GM18867 (cell line): ENCODE measurements at regions not wholly inside any gene's neighbourhood (a gene's known extent, or its start where the extent isn't known, plus 50 kb on each side); places are given as distances from the start of the nearest gene placed in this dataset.
"Not testable (repeated sequence)": the region's sequence is repeated elsewhere in the genome, so short reads cannot be mapped to it uniquely, and the experiment has no call there.

Experiments
- ATAC-seq: cut with Tn5 transposase; IDR thresholded peaks from one replicate; pipeline ENCODE4 v1.9.1; 2021; ENCODE audit warnings: mild to moderate bottlenecking, moderate library complexity; ENCODE audit not compliant: unreplicated experiment

DNA sequence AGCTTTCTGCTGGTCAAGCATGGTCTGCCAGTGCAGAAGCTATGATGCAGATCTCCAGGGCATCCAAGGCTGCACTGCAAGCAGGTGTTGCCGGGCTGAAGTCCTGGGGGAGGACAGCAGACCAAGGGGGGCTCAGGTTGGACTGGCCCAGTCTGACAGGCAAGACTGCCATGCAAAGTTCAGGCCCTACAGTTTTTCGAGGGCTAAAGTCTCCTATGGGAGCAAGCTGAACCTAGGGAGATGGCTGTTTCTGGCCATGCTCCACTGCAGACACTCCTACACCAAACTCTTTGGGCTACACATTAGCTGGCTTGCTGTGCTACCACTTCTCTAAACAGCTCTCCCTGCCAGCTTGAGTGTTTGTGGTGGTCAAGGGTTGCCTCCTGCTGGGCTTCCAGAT is 130.0 kb upstream of the SYNCRIP start:
- no peak for ATAC-seq

GRCh38 chr6:85771925-85772430 is 129.3 kb upstream of the SYNCRIP start:
- no peak for ATAC-seq

DNA sequence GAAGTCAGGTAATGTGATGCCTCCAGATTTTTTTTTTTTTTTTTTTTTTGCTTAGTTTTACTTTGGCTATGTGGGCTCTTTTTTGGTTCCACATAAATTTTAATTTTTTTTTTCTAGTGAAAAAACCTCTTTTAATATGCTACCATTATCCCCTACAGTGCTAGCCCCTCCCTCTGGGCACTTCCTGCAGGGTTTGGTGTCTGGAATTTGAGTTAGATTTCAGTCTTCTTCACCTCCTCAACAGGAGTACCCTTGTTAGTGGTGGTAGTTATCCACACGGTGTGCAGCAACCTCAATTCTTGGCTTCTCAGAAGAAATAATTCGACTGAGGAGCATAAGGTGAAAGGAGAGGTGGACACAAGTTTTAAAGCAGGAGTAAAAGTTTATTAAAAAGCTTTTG is 128.8 kb upstream of the SYNCRIP start:
- ATAC-seq: no peak

DNA sequence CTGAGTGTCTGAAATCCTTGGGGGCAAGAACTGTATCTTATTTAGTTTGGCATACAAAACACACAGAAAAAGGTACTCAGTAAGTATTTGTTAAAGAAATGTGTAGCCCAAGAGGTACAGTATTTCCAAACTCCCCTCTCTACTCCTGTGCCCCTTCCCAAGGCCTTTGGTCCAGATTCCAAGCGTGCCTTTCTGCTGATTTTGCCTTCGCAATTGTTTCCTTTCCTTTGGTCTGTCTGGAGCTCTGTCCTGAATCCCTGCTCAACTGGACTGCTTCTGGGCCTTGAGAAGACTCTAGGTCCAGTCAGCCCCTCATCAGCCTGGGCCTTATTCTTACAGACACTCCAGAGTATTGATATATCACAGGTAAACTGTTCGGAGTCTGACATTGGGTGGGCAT is 122.2 kb upstream of the SYNCRIP start:
- ATAC-seq: no peak

GRCh38 chr6:85756982-85757381 is 114.3 kb upstream of the SYNCRIP start:
- ATAC-seq: no peak

DNA sequence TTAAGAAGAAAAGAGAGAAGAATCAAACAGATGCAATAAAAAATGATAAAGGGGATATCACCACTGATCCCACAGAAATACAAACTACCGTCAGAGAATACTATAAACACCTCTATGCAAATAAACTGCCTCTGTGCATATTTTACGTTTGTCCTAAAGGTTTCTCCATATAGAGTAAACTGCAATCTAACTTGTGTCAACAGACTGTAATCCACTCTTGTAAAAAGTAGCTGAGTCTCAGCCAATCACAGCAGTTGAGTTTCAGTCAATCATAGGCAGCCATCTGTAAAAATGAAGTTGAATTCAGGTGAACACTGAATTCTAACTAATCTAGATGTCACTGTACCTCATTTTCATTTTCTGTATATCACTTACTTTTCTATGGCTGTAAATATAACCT is 112.2 kb upstream of the SYNCRIP start:
- ATAC-seq: no peak

DNA sequence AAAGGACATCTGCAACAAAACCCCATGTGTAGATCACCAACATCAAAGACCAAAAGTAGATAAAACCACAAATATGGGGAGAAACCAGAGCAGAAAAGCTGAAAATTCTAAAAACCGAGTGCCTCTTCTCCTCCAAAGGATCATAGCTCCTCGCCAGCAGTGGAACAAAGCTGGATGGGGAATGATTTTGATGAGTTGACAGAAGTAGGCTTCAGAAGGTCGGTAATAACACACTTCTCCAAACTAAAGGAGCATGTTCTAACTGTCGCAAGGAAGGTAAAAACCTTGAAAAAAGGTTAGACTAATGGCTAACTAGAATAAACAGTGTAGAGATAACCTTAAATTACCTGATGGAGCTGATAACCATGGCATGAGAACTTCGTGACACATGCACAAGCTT is 109.9 kb upstream of the SYNCRIP start:
- ATAC-seq: no peak

DNA sequence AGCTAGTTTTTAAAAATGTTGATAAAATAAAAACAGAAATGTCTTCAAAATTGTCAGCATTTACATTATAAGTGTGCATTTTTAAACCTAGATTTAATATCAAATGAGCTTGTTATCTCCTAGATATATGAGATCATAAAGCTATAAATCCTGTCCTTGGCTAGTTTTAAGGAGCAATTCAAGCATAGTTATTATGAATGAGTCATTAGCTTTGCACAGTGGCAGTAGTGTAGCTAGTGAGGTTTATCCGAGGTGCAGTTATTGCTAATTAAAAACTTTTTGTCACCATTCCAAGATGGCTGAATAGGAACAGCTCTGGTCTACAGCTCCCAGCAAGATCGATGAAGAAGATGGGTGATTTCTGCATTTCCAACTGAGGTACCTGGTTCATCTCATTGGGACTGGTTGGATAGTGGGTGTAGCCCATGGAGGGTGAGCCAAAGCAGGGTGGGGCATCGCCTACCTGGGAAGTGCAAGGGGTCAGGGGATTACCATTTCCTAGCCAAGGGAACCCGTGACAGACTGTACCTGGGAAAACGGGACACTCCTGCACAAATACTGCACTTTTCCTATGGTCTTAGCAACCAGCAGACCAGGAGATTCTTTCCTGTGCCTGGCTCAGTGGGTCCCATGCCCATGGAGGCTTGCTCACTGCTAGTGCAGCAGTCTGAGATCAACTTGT is 108.8 kb upstream of the SYNCRIP start:
- no peak for ATAC-seq

DNA sequence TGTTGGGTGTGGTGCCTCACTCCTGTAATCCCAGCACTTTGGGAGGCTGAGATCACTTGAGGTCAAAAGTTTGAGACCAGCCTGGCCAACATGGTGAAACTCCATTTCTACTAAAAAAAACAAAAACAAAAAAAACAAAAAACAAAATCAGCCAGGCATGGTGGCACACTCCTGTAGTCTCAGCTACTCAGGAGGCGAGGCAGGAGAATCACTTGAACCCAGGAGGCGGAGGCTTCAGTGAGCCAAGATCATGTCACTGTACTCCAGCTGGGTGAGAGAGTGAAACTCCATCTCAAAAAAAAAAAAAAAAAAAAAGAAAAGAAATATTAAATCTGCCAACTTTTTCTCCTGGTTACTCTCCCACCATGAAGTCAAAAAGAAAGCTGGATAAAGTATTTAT is 107.5 kb upstream of the SYNCRIP start:
- ATAC-seq: not testable (repeated sequence)

GRCh38 chr6:85749236-85749635 is 106.5 kb upstream of the SYNCRIP start:
- no peak for ATAC-seq

DNA sequence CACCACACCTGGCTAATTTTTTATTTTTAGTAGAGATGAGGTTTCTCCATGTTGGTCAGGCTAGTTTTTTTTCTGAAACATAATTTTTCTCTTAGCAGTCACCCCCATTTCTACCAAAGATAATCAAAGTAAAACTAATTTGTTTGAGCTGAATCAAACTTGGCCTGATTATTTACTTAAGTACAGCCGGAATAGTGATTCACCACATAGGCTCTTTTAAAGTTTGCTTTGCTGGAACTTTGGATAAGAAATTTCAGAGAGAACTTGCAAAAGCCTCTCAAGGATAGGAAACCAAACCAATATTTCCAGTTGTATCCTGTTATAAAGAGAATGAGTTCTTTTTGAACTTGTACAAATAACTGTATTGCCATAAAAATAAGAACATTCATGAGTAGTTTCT is 105.0 kb upstream of the SYNCRIP start:
- ATAC-seq: no peak

- no peak for ATAC-seq
Measured at GRCh38 chr6:85747093-85747492, 104.4 kb upstream of the SYNCRIP start.

- no peak for ATAC-seq
Measured at GRCh38 chr6:85744433-85744970, 101.8 kb upstream of the SYNCRIP start.

DNA sequence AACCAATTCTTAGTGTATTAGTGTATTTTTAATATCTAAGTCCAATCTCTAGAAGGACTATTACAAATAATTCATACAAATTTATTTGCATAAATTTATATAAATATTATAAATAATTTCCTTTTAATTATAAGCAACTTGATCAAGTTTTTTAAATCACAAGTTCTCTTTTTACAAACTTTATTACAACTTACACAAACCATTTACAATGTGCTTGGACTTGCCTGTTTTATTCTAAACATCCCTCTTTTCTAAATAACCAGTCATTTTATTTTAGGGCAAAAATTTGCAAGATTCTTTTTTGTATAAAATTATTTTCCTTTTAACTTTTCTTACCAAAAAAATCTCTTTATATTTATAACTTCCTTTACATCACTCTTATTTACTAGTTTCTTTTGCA is 83.5 kb upstream of the SYNCRIP start:
- ATAC-seq: no peak

- ATAC-seq: no peak
Measured at GRCh38 chr6:85715797-85716196, 73.1 kb upstream of the SYNCRIP start.

DNA sequence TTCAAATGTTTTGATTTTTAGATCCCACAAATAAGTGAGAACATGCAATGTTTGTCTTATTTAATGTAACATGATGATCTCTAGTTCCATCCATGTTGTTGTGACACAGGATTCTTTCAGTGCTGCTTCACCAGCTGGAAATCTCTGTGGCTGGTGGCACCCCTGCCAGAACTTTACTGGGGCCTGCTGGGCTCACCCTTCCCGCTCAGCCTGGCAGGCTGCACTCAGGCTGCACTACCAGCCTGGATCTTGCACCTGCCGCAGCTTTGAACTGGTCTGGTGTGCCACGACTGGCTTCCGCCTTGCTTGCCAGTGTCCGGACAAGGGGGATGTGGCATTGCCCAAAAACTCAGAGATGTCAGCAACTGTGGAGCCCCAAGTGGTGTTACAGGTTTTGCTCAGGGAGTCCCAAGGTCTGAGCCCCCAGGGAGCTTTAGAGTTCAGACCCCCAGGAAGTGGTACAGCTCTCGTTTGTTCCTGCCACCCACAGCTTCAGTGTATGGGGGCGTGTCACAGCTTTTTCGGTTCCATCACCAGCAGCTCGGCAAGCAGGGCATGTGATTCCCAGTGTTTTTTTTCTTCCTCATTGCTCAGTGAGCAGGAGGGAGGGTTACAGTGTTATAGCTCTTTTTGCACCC is 72.3 kb upstream of the SYNCRIP start:
- ATAC-seq: no peak

DNA sequence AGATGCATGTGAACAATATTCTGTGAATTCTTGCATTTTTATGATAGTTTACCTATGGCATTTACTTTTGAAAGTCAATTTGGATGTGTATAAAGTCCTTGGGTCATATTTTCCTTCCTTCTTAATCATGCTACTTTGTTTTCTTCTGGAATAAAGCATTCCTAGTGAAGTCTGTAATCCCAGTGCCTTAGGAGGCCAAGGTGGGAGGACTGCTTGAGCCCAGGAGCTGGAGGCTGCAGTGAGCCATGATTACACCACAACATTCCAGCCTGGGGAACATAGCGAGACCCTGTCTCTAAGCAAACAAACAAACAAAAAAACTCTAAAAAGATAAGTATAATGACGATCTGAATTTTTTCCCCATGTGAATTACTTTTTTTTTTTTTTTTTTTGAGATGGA is 69.7 kb upstream of the SYNCRIP start:
- no peak for ATAC-seq

DNA sequence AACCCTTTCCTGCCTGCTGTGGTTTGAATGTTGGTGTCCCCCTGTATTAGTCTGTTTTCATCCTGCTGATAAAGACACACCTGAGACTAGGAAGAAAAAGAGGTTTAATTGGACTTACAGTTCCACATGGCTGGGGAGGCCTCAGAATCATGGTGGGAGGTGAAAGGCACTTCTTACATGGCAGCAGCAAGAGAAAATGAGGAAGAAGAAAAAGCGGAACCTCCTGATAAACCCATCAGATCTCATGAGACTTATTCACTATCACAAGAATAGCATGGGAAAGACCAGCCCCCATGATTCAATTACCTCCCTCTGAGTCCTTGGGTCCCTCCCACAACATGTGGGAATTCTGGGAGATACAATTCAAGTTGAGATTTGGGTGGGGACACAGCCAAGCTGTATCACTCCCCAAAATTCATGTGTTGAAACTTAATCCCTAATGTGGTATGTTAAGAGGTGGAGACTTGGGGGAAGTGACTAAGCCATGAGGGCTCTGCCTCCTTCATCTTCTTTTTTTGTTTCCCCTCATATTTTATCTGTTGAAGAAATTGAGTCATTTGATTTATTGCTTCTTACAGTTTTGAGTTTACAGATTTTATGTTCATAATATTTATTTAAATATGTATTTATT is 64.9 kb upstream of the SYNCRIP start:
- ATAC-seq: not testable (repeated sequence)

DNA sequence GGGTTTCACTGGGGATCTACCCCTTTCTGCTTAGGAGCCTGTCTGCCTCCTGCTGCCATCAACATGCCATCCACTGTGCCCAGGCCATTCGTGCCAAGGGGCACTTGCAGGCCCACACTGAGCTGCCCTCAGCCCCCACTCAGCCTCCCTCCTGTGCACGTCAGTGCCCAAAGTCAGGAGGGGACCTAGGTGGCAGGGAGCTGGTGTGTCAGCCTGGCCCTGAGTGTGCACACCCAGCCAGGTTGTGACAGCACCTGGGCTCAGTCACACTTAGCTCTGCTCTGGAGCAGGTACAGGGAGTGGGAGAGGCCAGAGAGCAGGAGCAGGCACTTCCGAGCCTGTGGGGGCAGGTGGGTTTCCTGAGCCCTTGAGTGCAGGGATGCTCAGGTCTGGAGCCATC is 63.6 kb upstream of the SYNCRIP start:
- no peak for ATAC-seq

GRCh38 chr6:85705220-85705619 is 62.5 kb upstream of the SYNCRIP start:
- no peak for ATAC-seq

DNA sequence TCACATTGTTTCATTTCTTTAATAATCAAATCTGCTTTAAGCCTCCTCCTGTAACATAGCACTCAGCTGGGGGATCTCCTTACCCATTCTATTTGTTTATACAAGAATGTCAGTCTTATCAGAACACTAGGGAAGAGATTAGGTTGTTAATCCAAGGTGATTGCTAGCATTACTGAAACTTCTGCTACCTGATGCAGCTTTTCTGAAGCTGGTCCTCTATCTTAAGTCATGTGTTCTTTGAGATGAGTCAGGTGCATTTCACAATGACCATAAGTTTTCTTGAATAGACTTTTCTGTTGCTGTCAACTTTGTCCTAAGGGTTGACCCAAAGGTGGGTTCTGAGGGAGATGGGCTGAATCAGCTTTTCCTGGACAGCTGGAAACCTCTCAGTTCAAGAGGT is 60.7 kb upstream of the SYNCRIP start:
- no peak for ATAC-seq
